ENCODE measurements at regions not wholly inside any gene's neighbourhood (a gene's known extent, or its start where the extent isn't known, plus 50 kb on each side); places are given as distances from the start of the nearest gene placed in this dataset.
A peak's percentile ranks its signal among the peaks of the same experiment; 100 is the strongest.

DNA sequence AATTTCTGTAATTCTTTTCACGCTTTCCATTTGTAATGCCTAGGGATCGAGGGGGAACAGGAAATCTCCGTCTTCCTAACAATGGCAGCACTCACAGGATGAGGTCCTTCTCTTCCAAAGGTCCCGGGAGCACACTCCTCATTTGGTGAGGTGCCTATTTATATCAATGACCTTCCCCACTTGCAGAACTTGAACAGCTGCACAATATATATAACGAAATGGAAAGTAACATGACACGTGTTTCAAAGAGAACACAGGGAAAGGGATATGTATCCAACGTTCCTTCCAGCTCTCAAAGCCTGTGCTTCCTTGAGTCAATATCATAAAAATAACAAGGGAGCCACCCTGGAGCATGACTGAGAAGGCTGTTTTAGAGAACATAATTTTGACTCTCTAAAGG, 78.6 kb upstream of the RBM24 start:
- H3K9me3 ChIP-seq (ENCODE audit: control insufficient read depth, insufficient read depth, low read length) = peaks cover 13% of the 10 kb centered on the region
- ChIA-PET CTCF (interaction anchor here (0.6 kb wide), 1 partner anchor 324 kb away, joined by 3 read pairs; no protein-coding TSS in a partner anchor), POLR2A (interaction anchor here (0.6 kb wide), 1 partner anchor 10 kb away, joined by 3 read pairs; no protein-coding TSS in a partner anchor)
- no peaks in the 10 kb centered on the region for H3K27me3 ChIP-seq (ENCODE audit: control insufficient read depth, insufficient read depth, low read length)
- peak; percentile 8 for DNase-seq (ENCODE audit: low read depth, low spot score)
- H3K27ac ChIP-seq (ENCODE audit: low read depth, low read length) = no peak overlapping the region
- no peak for TF ChIP-seq CTCF (IDR thresholded peaks at IDR 0.05; ENCODE audit: low read depth, low read length)
- no peak overlapping the region for H3K4me3 ChIP-seq (ENCODE audit: low read depth, low read length)

GRCh38 chr6:17204533-17204932, 76.6 kb upstream of the RBM24 start:
- no peak for DNase-seq (ENCODE audit: low read depth, low spot score)
- Histone ChIP-seq H3K27me3 (ENCODE audit: control insufficient read depth, insufficient read depth, low read length) (no peaks in the 10 kb centered on the region), H3K27ac (ENCODE audit: low read depth, low read length) (no peak overlapping the region), H3K9me3 (ENCODE audit: control insufficient read depth, insufficient read depth, low read length) (peaks cover 13% of the 10 kb centered on the region), H3K4me3 (ENCODE audit: low read depth, low read length) (no peak overlapping the region)
- ChIA-PET CTCF (no interaction called here), POLR2A (no interaction called here)
- TF ChIP-seq CTCF (IDR thresholded peaks at IDR 0.05; ENCODE audit: low read depth, low read length) = no peak

GRCh38 chr6:17206566-17207072, 74.5 kb upstream of the RBM24 start:
- POLR2A ChIA-PET = no interaction called here
- no peak for TF ChIP-seq CTCF (IDR thresholded peaks at IDR 0.05; ENCODE audit: low read depth, low read length)

DNA sequence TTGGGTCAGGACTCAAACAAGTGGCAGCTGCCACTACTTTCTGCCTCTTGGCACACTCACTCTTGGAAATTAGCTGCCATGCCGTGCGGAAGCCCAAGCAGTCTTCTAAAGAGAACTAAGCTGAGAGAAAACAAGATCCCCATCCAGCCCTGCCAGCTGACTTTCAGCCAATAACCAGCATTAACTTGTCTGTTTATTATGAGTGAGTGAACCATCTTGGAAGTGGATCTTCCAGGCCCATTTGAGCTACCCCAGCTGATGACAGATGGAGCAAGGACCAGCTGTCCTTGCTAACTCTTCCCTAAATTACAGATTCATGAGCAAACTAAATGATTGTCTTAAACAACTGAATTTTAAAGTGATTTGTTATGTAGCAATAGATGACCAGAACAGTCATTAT, 73.9 kb upstream of the RBM24 start:
- no peak for TF ChIP-seq CTCF (IDR thresholded peaks at IDR 0.05; ENCODE audit: low read depth, low read length)
- ChIA-PET POLR2A (no interaction called here), CTCF (interaction anchor here (0.8 kb wide), 1 partner anchor 51 kb away, joined by 3 read pairs; no protein-coding TSS in a partner anchor)
- H3K9me3 ChIP-seq (ENCODE audit: control insufficient read depth, insufficient read depth, low read length) = peaks cover 4% of the 10 kb centered on the region; the same call in 1 of the 2 replicates
- H3K4me3 ChIP-seq (ENCODE audit: low read depth, low read length) = no peak overlapping the region
- H3K27ac ChIP-seq (ENCODE audit: low read depth, low read length) = no peak overlapping the region
- H3K27me3 ChIP-seq (ENCODE audit: control insufficient read depth, insufficient read depth, low read length) = no peaks in the 10 kb centered on the region
- DNase-seq (ENCODE audit: low read depth, low spot score) = peak; percentile 23

More at GRCh38 chr6:17206566-17207072, 74.5 kb upstream of the RBM24 start:
- no peaks in the 10 kb centered on the region for H3K27me3 ChIP-seq (ENCODE audit: control insufficient read depth, insufficient read depth, low read length)
- H3K27ac ChIP-seq (ENCODE audit: low read depth, low read length) = no peak overlapping the region
- no peak for DNase-seq (ENCODE audit: low read depth, low spot score)
- CTCF ChIA-PET = interaction anchor here (0.8 kb wide), 1 partner anchor 50 kb away, joined by 3 read pairs; no protein-coding TSS in a partner anchor
- peaks cover 4% of the 10 kb centered on the region; the same call in 1 of the 2 replicates for H3K9me3 ChIP-seq (ENCODE audit: control insufficient read depth, insufficient read depth, low read length)
- no peak overlapping the region for H3K4me3 ChIP-seq (ENCODE audit: low read depth, low read length)

GRCh38 chr6:17210683-17211082, 70.5 kb upstream of the RBM24 start:
- Histone ChIP-seq H3K9me3 (ENCODE audit: control insufficient read depth, insufficient read depth, low read length) (peaks cover 4% of the 10 kb centered on the region; the same call in 1 of the 2 replicates), H3K27me3 (ENCODE audit: control insufficient read depth, insufficient read depth, low read length) (peaks cover 3% of the 10 kb centered on the region), H3K4me3 (ENCODE audit: low read depth, low read length) (no peak overlapping the region), H3K27ac (ENCODE audit: low read depth, low read length) (no peak overlapping the region)
- DNase-seq (ENCODE audit: low read depth, low spot score) = no peak
- CTCF ChIA-PET = no interaction called here
- TF ChIP-seq CTCF (IDR thresholded peaks at IDR 0.05; ENCODE audit: low read depth, low read length) = no peak
- POLR2A ChIA-PET = no interaction called here

Data from AG04450 (cell line).